Trophoblast cell (in vitro differentiated cells and primary cell): ENCODE measurements at regions not wholly inside any gene's neighbourhood (a gene's known extent, or its start where the extent isn't known, plus 50 kb on each side); places are given as distances from the start of the nearest gene placed in this dataset.

Source experiments
- DNase-seq, 2 donors: peaks; one replicate each; pipeline ENCODE4 v3.0.0-alpha.2; 2016
- H2AFZ ChIP-seq: 2 replicates; pipeline ENCODE4 v1.6.1; 2013; ENCODE audit warnings: low read length, moderate library complexity, mild to moderate bottlenecking; ENCODE audit not compliant: insufficient read depth, poor library complexity
- H2AK5ac ChIP-seq: 2 replicates; pipeline ENCODE4 v1.6.1; 2013; ENCODE audit warnings: mild to moderate bottlenecking, low read length
- H2BK120ac ChIP-seq: 2 replicates; pipeline ENCODE4 v1.6.1; 2013; ENCODE audit warnings: low read length, mild to moderate bottlenecking, moderate library complexity; ENCODE audit not compliant: insufficient read depth, poor library complexity
- H2BK12ac ChIP-seq: 2 replicates; pipeline ENCODE4 v1.6.1; 2013; ENCODE audit warnings: mild to moderate bottlenecking, low read length, moderate library complexity
- H2BK5ac ChIP-seq: 2 replicates; pipeline ENCODE4 v1.6.1; 2013; ENCODE audit warnings: low read length, low read depth, moderate library complexity, mild to moderate bottlenecking; ENCODE audit not compliant: poor library complexity
- H3K14ac ChIP-seq: 2 replicates; pipeline ENCODE4 v1.6.1; 2013; ENCODE audit warnings: mild to moderate bottlenecking, low read length
- H3K18ac ChIP-seq: 2 replicates; pipeline ENCODE4 v1.6.1; 2013; ENCODE audit warnings: mild to moderate bottlenecking, low read length
- H3K23ac ChIP-seq: 2 replicates; pipeline ENCODE4 v1.6.1; 2013; ENCODE audit warnings: low read length
- H3K27ac ChIP-seq: 2 replicates; pipeline ENCODE4 v1.5.1; 2013; ENCODE audit warnings: low read depth, mild to moderate bottlenecking, inconsistent platforms, low read length, moderate library complexity
- H3K27me3 ChIP-seq: 2 replicates; pipeline ENCODE4 v1.6.1; 2013; ENCODE audit warnings: inconsistent platforms, mild to moderate bottlenecking, low read length, moderate library complexity; ENCODE audit not compliant: insufficient read depth
- H3K36me3 ChIP-seq, 2 experiments: 1 replicate in 1 of 2; 2 replicates in 1 of 2; pipeline ENCODE4 v1.6.1; 2013; ENCODE audit warnings: low read length in 2 of 2, mild to moderate bottlenecking in 2 of 2, moderate library complexity in 1 of 2; ENCODE audit not compliant: insufficient read depth in 2 of 2, control insufficient read depth in 1 of 2
- H3K4ac ChIP-seq: 2 replicates; pipeline ENCODE4 v1.6.1; 2013; ENCODE audit warnings: low read depth, mild to moderate bottlenecking, low read length, moderate library complexity
- H3K4me1 ChIP-seq, 2 experiments: 1 replicate in 1 of 2; 2 replicates in 1 of 2; pipeline ENCODE4 v1.6.1; 2013; ENCODE audit warnings: low read length in 2 of 2, mild to moderate bottlenecking in 2 of 2, moderate library complexity in 1 of 2; ENCODE audit not compliant: insufficient read depth in 2 of 2, control insufficient read depth in 1 of 2
- H3K4me2 ChIP-seq: 2 replicates; pipeline ENCODE4 v1.6.1; 2013; ENCODE audit warnings: inconsistent platforms, mild to moderate bottlenecking, low read length, moderate library complexity
- H3K4me3 ChIP-seq: 2 replicates; pipeline ENCODE4 v1.5.1; 2013; ENCODE audit warnings: mild to moderate bottlenecking, low read depth, low read length, inconsistent platforms
- H3K79me1 ChIP-seq: one replicate; pipeline ENCODE4 v1.6.1; 2013; ENCODE audit warnings: low read length
- H3K79me2 ChIP-seq: 2 replicates; pipeline ENCODE4 v1.6.1; 2013; ENCODE audit warnings: low read length, mild to moderate bottlenecking; ENCODE audit not compliant: control insufficient read depth, insufficient read depth, poor library complexity
- H3K9ac ChIP-seq: 2 replicates; pipeline ENCODE4 v1.6.1; 2013; ENCODE audit warnings: mild to moderate bottlenecking, low read length
- H3K9me3 ChIP-seq: 2 replicates; pipeline ENCODE4 v1.6.1; 2013; ENCODE audit warnings: low read depth, mild to moderate bottlenecking, control low read depth, inconsistent platforms, low read length; ENCODE audit not compliant: insufficient read depth
- H4K12ac ChIP-seq: 2 replicates; pipeline ENCODE4 v1.6.1; 2013; ENCODE audit warnings: low read depth, mild to moderate bottlenecking, low read length, moderate library complexity
- H4K8ac ChIP-seq: 2 replicates; pipeline ENCODE4 v1.6.1; 2013; ENCODE audit warnings: low read depth, mild to moderate bottlenecking, low read length, moderate library complexity
- H4K91ac ChIP-seq: one replicate; pipeline ENCODE4 v1.6.1; 2013; ENCODE audit warnings: low read depth, mild to moderate bottlenecking, low read length, moderate library complexity
- WGBS: extraction: QIAGEN DNeasy Blood & Tissue Kit; methylation state at CpG from one replicate; pipeline ENCODE4 v1.1.7; 2013; ENCODE audit warnings: missing lambda C conversion rate; ENCODE audit not compliant: insufficient read length, insufficient coverage; ENCODE audit errors: extremely low coverage; 5-methylcytosine and 5-hydroxymethylcytosine counted together

- H4K91ac ChIP-seq = no peak overlapping the region
- H2AK5ac ChIP-seq = no peak overlapping the region
- no peak overlapping the region for H3K27ac ChIP-seq
- H2BK120ac ChIP-seq = no peak overlapping the region
- H3K9me3 ChIP-seq = no peaks in the 10 kb centered on the region
- WGBS = no CpG with 5 or more reads among the region's 7 CpGs
- no peak overlapping the region for H3K18ac ChIP-seq
- H3K4ac ChIP-seq = no peak overlapping the region
- H3K23ac ChIP-seq = no peak overlapping the region
- H3K36me3 ChIP-seq = no peaks in the 10 kb centered on the region
- no peak overlapping the region for H4K12ac ChIP-seq
- H3K4me1 ChIP-seq = peaks cover 0 to 2% of the 10 kb centered on the region in 2 experiments
- no peak overlapping the region for H3K14ac ChIP-seq
- no peak overlapping the region for H2BK5ac ChIP-seq
- no peaks in the 10 kb centered on the region for H3K79me2 ChIP-seq
- DNase-seq = peak; percentile 19 to 42
- H3K79me1 ChIP-seq = no peaks in the 10 kb centered on the region
- no peak overlapping the region for H3K4me2 ChIP-seq
- no peak overlapping the region for H3K4me3 ChIP-seq
- no peak overlapping the region for H2AFZ ChIP-seq
- H3K27me3 ChIP-seq = no peaks in the 10 kb centered on the region
- no peak overlapping the region for H4K8ac ChIP-seq
- H3K9ac ChIP-seq = no peak overlapping the region
- no peak overlapping the region for H2BK12ac ChIP-seq
Measured at GRCh38 chr5:8908055-8908683, 637.7 kb downstream of the SEMA5A start.

DNA sequence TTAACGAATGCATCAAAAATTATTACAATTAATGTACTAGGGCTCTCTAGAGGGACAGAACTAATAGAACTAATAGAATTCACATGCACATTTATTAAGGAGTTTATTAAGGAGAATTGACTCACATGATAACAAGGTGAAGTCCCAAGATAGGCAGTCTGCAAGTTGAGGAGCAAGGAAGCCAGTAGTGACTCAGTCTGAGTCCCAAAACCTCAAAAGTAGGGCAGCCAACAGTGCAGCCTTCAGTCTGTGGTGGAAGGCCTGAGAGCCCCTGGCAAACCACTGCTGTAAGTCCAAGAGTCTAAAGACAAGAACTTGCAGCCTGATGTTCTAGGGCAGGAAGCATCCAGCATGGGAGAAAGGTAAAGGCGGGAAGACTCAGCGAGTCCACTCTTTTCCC lies 633.8 kb downstream of the SEMA5A start:
- Histone ChIP-seq H2BK120ac (no peak overlapping the region), H3K4me1 (no peaks in the 10 kb centered on the region), H4K12ac (no peak overlapping the region), H3K4ac (no peak overlapping the region), H3K36me3 (no peaks in the 10 kb centered on the region), H4K91ac (no peak overlapping the region), H3K79me1 (no peaks in the 10 kb centered on the region), H3K4me3 (no peak overlapping the region), H2BK5ac (no peak overlapping the region), H2AFZ (no peak overlapping the region), H3K23ac (no peak overlapping the region), H3K9me3 (no peaks in the 10 kb centered on the region), H3K27ac (no peak overlapping the region), H3K14ac (no peak overlapping the region), H4K8ac (no peak overlapping the region), H3K79me2 (no peaks in the 10 kb centered on the region), H2AK5ac (no peak overlapping the region), H3K9ac (no peak overlapping the region), H2BK12ac (no peak overlapping the region), H3K27me3 (no peaks in the 10 kb centered on the region), H3K4me2 (no peak overlapping the region), H3K18ac (no peak overlapping the region)
- WGBS = no CpG with 5 or more reads among the region's 3 CpGs
- DNase-seq = no peak

DNA sequence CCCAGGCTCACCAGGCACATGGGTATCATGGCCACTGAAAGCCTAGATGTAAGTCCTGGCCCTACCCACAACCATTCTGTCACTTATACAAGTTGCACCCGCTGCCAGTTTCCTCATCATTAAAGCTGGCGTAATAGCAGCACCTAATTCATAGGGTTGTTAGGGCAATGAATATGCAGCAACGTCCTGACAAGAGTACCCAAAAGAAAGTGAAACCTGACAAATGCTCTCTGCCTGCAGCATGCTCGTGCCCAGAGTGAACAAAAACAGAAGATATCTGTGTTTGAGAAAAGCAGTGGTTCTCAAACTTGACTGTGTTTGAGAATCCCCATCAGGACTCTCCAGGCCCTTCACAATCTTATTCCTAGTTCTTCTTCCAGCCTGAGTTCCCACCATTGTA lies 632.4 kb downstream of the SEMA5A start:
- H3K4me1 ChIP-seq = no peaks in the 10 kb centered on the region
- WGBS = no CpG with 5 or more reads among the region's 4 CpGs

GRCh38 chr5:8919096-8919495 lies 626.8 kb downstream of the SEMA5A start:
- Histone ChIP-seq H3K79me1 (no peaks in the 10 kb centered on the region), H3K14ac (no peak overlapping the region), H2BK12ac (no peak overlapping the region), H3K4ac (no peak overlapping the region), H3K9ac (no peak overlapping the region), H3K27me3 (no peaks in the 10 kb centered on the region), H3K27ac (no peak overlapping the region), H3K79me2 (no peaks in the 10 kb centered on the region), H2BK120ac (no peak overlapping the region), H3K9me3 (peaks cover 4% of the 10 kb centered on the region), H3K18ac (no peak overlapping the region), H2AK5ac (no peak overlapping the region), H3K4me2 (no peak overlapping the region), H3K23ac (no peak overlapping the region), H2BK5ac (no peak overlapping the region), H3K4me1 (no peaks in the 10 kb centered on the region), H4K12ac (no peak overlapping the region), H4K91ac (no peak overlapping the region), H3K36me3 (no peaks in the 10 kb centered on the region), H4K8ac (no peak overlapping the region), H3K4me3 (no peak overlapping the region), H2AFZ (no peak overlapping the region)
- no peak for DNase-seq

More for the DNA sequence above, 632.4 kb downstream of the SEMA5A start:
- Histone ChIP-seq H2AK5ac (no peak overlapping the region), H4K8ac (no peak overlapping the region), H3K27ac (no peak overlapping the region), H2BK5ac (no peak overlapping the region), H2BK120ac (no peak overlapping the region), H3K18ac (no peak overlapping the region), H3K79me2 (no peaks in the 10 kb centered on the region), H3K27me3 (no peaks in the 10 kb centered on the region), H4K12ac (no peak overlapping the region), H3K4me2 (no peak overlapping the region), H3K9ac (no peak overlapping the region), H3K14ac (no peak overlapping the region), H2BK12ac (no peak overlapping the region), H4K91ac (no peak overlapping the region), H2AFZ (no peak overlapping the region), H3K36me3 (no peaks in the 10 kb centered on the region), H3K79me1 (no peaks in the 10 kb centered on the region), H3K9me3 (peaks cover 3% of the 10 kb centered on the region), H3K4me3 (no peak overlapping the region), H3K4ac (no peak overlapping the region), H3K23ac (no peak overlapping the region)
- DNase-seq = no peak
